ENCODE measurements at regions not wholly inside any gene's neighbourhood (a gene's known extent, or its start where the extent isn't known, plus 50 kb on each side); places are given as distances from the start of the nearest gene placed in this dataset.

- DNase-seq = no peak
Measured at GRCh38 chr3:70899816-70900215, 587.4 kb upstream of the MDFIC2 start.

- no peak for DNase-seq
Measured at GRCh38 chr3:70890020-70890394, 577.6 kb upstream of the MDFIC2 start.

- DNase-seq = no peak
Measured at GRCh38 chr3:70889162-70890019, 577.0 kb upstream of the MDFIC2 start.

- DNase-seq = no peak
Measured at GRCh38 chr3:70885636-70886035, 573.2 kb upstream of the MDFIC2 start.

GRCh38 chr3:70882104-70882503 lies 569.7 kb upstream of the MDFIC2 start:
- no peak for DNase-seq

- no peak for DNase-seq
Measured at GRCh38 chr3:70880421-70880820, 568.0 kb upstream of the MDFIC2 start.

GRCh38 chr3:70876154-70876553 lies 563.7 kb upstream of the MDFIC2 start:
- DNase-seq = no peak

- no peak for DNase-seq
Measured at GRCh38 chr3:70874196-70874595, 561.8 kb upstream of the MDFIC2 start.

GRCh38 chr3:70873686-70874085 lies 561.2 kb upstream of the MDFIC2 start:
- DNase-seq = no peak

GRCh38 chr3:70871909-70872656 lies 559.6 kb upstream of the MDFIC2 start:
- DNase-seq = no peak

- DNase-seq = no peak
Measured at GRCh38 chr3:70870576-70870975, 558.1 kb upstream of the MDFIC2 start.

- DNase-seq = no peak
Measured at GRCh38 chr3:70868561-70868960, 556.1 kb upstream of the MDFIC2 start.

- no peak for DNase-seq
Measured at GRCh38 chr3:70863049-70863448, 550.6 kb upstream of the MDFIC2 start.

- DNase-seq = no peak
Measured at GRCh38 chr3:70861855-70862254, 549.4 kb upstream of the MDFIC2 start.

- DNase-seq = no peak
Measured at GRCh38 chr3:70861234-70861633, 548.8 kb upstream of the MDFIC2 start.

- DNase-seq = no peak
Measured at GRCh38 chr3:70857916-70858315, 545.5 kb upstream of the MDFIC2 start.

GRCh38 chr3:70856414-70857162 lies 544.1 kb upstream of the MDFIC2 start:
- DNase-seq = no peak

- no peak for DNase-seq
Measured at GRCh38 chr3:70855149-70855548, 542.7 kb upstream of the MDFIC2 start.

GRCh38 chr3:70854108-70854507 lies 541.7 kb upstream of the MDFIC2 start:
- no peak for DNase-seq

GRCh38 chr3:70853161-70853944 lies 540.9 kb upstream of the MDFIC2 start:
- no peak for DNase-seq

- DNase-seq = no peak
Measured at GRCh38 chr3:70849911-70850699, 537.7 kb upstream of the MDFIC2 start.
